ENCODE measurements at regions not wholly inside any gene's neighbourhood (a gene's known extent, or its start where the extent isn't known, plus 50 kb on each side); places are given as distances from the start of the nearest gene placed in this dataset.

DNA sequence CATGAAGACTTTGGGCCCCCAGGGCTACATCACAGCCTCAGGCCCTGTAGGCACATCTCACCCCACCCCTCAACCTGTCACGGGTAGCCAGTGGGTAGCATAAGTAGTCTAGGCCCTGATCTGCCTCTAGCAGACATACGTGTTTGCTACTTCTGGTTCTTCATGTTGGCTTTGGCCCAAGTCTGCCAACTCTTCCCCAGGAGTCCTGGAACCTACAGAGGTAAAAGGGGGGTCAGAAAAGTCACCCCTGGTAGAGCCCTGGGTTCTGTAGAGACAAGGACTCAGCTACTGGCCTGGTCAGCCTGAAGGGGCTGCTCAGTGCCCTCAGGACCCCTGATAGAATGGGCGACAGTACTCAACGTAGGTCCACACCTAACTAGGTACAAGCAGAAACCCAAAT, 67.5 kb upstream of the UNC5B start:
- no peak overlapping the region for H3K4me3 Mint-ChIP-seq
- H3K36me3 Mint-ChIP-seq (ENCODE audit: low read depth): no peaks in the 10 kb centered on the region
- no peaks in the 10 kb centered on the region for H3K9me3 Mint-ChIP-seq
- H3K27me3 Mint-ChIP-seq: peaks cover 3% of the 10 kb centered on the region
- no peaks in the 10 kb centered on the region for H3K4me1 Mint-ChIP-seq (ENCODE audit: low read depth)
- H3K27ac Mint-ChIP-seq: no peak overlapping the region
- intact Hi-C loops (cut with micrococcal nuclease): no loop called here

DNA sequence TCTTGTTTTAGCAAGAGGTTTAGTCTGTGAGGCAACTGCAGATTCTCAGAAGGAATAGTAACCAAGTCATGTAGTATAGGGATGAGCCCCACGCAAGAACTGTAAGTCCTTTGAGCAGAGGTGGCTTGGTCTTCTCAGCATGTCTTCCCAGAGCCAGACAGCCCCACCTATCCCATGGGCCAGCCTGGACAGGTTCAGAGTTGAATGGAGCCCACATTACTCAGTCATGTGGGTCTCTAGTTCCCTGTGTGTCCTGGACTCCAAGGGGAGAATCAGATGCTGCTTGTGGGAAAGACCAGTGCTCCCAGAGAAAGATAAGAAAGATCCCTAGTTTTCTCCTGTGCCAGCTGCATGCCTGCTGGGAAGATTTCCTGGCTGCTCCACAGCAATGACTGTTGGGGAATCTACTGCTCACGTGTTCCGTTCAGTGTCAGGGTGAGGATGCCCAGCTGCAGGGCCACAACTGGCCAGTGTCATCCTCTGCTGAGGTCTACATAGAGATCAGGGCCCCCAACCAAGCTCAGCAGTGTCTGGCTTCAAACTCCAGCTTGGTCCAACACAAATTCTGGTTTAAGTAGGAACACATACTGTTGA, 66.9 kb upstream of the UNC5B start:
- H3K36me3 Mint-ChIP-seq (ENCODE audit: low read depth): no peaks in the 10 kb centered on the region
- intact Hi-C loops (cut with micrococcal nuclease): no loop called here
- no peaks in the 10 kb centered on the region for H3K9me3 Mint-ChIP-seq
- no peak overlapping the region for H3K4me3 Mint-ChIP-seq
- no peaks in the 10 kb centered on the region for H3K4me1 Mint-ChIP-seq (ENCODE audit: low read depth)
- H3K27me3 Mint-ChIP-seq: peaks cover 3% of the 10 kb centered on the region
- H3K27ac Mint-ChIP-seq: no peak overlapping the region

DNA sequence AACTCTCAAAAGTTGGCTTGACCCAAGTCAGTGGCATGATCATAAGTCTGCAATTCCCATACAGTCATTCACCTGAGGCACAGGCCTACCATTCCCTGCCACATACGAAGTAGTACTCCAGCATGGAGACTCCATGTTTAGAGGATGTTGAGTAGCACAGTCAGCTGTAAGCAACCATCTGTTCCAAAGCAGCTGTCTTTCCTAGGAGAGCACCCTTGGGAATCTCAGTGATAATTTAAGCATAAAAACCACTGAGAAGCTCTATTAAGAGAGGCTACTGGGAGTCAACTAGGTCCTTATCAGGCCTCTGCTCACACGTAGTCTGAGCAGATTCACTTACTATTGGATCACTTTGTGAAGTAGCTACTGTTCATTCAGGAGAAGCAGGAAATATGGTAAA, 61.6 kb upstream of the UNC5B start:
- Mint-ChIP-seq H3K4me3 (no peak overlapping the region), H3K9me3 (no peaks in the 10 kb centered on the region), H3K27me3 (peaks cover 3% of the 10 kb centered on the region), H3K36me3 (ENCODE audit: low read depth) (no peaks in the 10 kb centered on the region), H3K27ac (no peak overlapping the region), H3K4me1 (ENCODE audit: low read depth) (no peaks in the 10 kb centered on the region)
- intact Hi-C loops (cut with micrococcal nuclease): no loop called here

DNA sequence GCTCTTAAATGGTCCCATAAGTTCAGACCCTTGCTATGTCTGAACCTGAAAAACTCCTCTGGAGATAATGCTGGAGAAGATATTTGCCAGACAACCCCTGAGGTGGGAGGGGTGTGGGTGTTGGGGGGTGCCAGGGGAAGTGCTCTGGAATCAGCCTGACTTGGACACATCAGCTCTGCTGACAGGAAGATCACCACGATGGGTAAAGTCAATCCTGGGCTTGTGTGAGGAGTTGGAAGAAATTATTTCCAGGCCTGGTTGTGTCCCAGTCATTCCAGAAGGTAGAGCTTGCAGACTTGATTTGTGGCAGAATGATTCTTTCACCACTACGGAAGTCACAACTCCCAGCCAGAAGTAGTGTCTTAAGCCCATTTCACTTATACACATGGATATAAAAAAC, 60.3 kb upstream of the UNC5B start:
- no peak overlapping the region for H3K27ac Mint-ChIP-seq
- H3K4me1 Mint-ChIP-seq (ENCODE audit: low read depth): no peaks in the 10 kb centered on the region
- intact Hi-C loops (cut with micrococcal nuclease): no loop called here

DNA sequence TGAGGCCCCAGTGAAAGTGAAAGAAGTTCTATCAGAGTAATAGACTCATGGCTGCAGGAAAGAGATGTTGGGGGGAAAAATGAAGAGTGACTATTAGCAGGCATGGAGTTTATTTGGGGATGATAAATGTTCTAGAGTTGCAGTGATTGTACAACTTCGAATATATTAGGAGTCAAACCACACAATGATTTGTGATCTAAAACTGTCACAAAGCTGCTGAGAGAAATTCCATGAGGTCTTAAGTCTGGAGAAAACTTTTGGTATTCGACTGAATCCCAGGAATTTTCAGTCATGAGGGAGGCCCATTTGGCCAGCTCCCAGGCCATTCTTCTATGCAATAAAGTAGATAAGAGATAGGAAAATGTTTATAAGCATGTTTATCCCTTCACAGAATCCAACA, 55.9 kb upstream of the UNC5B start:
- Mint-ChIP-seq H3K27me3 (no peaks in the 10 kb centered on the region), H3K9me3 (no peaks in the 10 kb centered on the region), H3K4me1 (ENCODE audit: low read depth) (no peaks in the 10 kb centered on the region), H3K36me3 (ENCODE audit: low read depth) (no peaks in the 10 kb centered on the region), H3K27ac (no peak overlapping the region), H3K4me3 (no peak overlapping the region)
- intact Hi-C loops (cut with micrococcal nuclease): no loop called here

More for the DNA sequence above, 60.3 kb upstream of the UNC5B start:
- Mint-ChIP-seq H3K36me3 (ENCODE audit: low read depth) (no peaks in the 10 kb centered on the region), H3K4me3 (no peak overlapping the region), H3K9me3 (no peaks in the 10 kb centered on the region), H3K27me3 (no peaks in the 10 kb centered on the region)

DNA sequence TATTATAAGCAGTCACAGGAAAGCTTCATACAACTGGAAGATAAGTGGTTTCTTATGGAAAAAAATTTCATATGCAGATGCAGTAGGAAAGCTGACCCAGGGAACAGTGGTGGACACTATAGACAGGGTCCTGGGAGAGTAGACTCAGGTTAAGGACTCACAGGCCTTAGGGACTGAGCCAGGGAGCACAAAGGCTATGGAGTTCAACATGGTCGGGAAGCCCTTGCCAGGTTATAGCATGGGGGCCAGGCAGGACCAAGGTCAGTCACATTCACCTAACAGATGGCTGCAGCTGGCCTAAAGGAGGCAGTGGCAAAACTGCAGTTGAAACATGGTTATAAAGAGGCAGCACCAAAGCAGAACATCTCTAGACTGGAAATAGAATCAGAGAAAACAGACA, 54.9 kb upstream of the UNC5B start:
- no peaks in the 10 kb centered on the region for H3K27me3 Mint-ChIP-seq
- no peaks in the 10 kb centered on the region for H3K36me3 Mint-ChIP-seq (ENCODE audit: low read depth)
- no peaks in the 10 kb centered on the region for H3K4me1 Mint-ChIP-seq (ENCODE audit: low read depth)
- intact Hi-C loops (cut with micrococcal nuclease): no loop called here
- no peaks in the 10 kb centered on the region for H3K9me3 Mint-ChIP-seq
- no peak overlapping the region for H3K4me3 Mint-ChIP-seq
- H3K27ac Mint-ChIP-seq: no peak overlapping the region

DNA sequence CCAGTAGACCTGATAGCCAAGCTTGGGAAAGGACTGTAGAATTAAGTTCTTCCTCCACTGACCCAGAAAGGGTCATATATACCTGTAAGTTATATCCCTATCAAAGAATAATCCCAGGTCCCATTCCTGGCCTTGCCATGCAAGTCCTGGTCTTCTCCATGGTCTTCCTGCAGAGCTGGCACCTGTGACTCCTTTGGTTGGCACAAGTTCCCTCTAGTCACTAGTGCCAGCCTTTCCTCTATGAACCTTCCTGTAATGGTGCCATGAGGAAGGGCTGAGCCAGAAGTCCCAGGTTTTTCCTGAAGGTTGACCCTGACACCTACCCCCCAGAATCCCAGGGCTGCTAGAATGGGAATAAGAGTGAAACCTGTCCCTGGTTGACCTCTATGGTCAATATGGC, 54.1 kb upstream of the UNC5B start:
- no peaks in the 10 kb centered on the region for H3K4me1 Mint-ChIP-seq (ENCODE audit: low read depth)
- no peaks in the 10 kb centered on the region for H3K36me3 Mint-ChIP-seq (ENCODE audit: low read depth)
- no peaks in the 10 kb centered on the region for H3K27me3 Mint-ChIP-seq
- intact Hi-C loops (cut with micrococcal nuclease): no loop called here
- no peak overlapping the region for H3K4me3 Mint-ChIP-seq
- no peaks in the 10 kb centered on the region for H3K9me3 Mint-ChIP-seq
- no peak overlapping the region for H3K27ac Mint-ChIP-seq

DNA sequence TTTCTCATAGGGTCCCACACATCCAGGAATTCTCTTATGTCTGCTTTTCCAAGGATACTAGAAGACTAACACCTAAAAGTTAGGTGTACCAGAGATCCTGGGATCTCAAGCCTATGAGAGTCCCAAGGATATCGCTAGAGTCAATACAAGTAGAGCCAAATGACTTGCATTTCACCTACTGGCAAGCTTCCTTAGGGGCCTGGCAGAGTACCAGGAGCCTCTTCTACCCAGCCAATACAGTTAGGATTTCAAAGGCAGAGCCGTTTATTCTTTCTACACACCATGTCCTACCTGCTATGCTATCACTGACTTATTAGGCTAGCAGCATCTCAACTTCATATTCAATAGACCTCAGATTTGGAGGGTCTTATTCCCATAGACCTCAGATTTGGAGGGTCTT, 53.5 kb upstream of the UNC5B start:
- no peak overlapping the region for H3K4me3 Mint-ChIP-seq
- H3K27me3 Mint-ChIP-seq: no peaks in the 10 kb centered on the region
- intact Hi-C loops (cut with micrococcal nuclease): no loop called here
- no peaks in the 10 kb centered on the region for H3K4me1 Mint-ChIP-seq (ENCODE audit: low read depth)
- H3K9me3 Mint-ChIP-seq: no peaks in the 10 kb centered on the region
- H3K27ac Mint-ChIP-seq: no peak overlapping the region
- H3K36me3 Mint-ChIP-seq (ENCODE audit: low read depth): no peaks in the 10 kb centered on the region

DNA sequence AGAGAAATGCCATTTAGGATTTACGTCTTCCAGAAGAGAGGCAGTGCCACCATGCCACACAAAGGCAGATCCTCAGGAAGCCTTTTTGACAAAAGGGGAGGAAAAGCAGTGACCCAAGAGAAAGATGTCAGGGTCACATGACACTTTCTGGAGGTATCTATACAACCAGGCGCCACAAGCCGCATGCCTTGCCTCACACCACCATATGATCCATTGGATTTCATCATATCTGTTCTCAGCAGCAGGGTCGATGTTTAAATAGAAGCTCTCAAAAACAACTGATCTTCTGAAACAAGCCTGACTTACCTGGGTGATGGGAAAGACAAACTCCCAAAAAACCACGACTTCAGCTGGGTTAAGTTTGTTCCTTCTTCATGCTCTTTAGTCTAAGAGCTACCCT, 52.5 kb upstream of the UNC5B start:
- no peaks in the 10 kb centered on the region for H3K27me3 Mint-ChIP-seq
- no peaks in the 10 kb centered on the region for H3K36me3 Mint-ChIP-seq (ENCODE audit: low read depth)
- H3K27ac Mint-ChIP-seq: no peak overlapping the region
- intact Hi-C loops (cut with micrococcal nuclease): no loop called here
- no peaks in the 10 kb centered on the region for H3K9me3 Mint-ChIP-seq
- H3K4me1 Mint-ChIP-seq (ENCODE audit: low read depth): no peaks in the 10 kb centered on the region
- H3K4me3 Mint-ChIP-seq: no peak overlapping the region

DNA sequence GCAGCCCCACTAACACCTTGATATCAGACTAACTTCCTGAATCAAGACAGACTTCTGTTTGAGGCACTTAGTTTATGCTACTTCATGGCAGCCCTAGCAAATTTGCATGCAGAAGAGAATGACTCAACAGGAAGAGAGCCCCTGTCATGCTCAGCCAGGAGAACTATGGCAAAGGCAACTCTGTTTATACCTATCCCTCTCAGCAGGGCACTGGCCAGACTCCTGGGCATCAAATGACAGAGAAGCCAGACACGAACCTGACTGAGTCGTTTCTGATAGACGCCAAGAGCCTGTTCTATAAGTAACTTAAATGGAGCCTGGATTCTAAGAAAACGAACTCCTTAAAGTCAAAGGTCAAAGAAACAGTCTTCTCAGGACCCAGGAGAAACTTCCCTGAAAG, 50.9 kb upstream of the UNC5B start:
- intact Hi-C loops (cut with micrococcal nuclease): no loop called here
- H3K4me3 Mint-ChIP-seq: no peak overlapping the region
- no peaks in the 10 kb centered on the region for H3K9me3 Mint-ChIP-seq
- no peaks in the 10 kb centered on the region for H3K36me3 Mint-ChIP-seq (ENCODE audit: low read depth)
- no peak overlapping the region for H3K27ac Mint-ChIP-seq
- no peaks in the 10 kb centered on the region for H3K4me1 Mint-ChIP-seq (ENCODE audit: low read depth)
- H3K27me3 Mint-ChIP-seq: no peaks in the 10 kb centered on the region

All from dendritic cell treated with granulocyte-macrophage colony-stimulating factor and Interleukin-4, amounts not matched to agents 40 ng/mL and 50 ng/mL, for 4 days (primary cell).